ENCODE measurements at regions not wholly inside any gene's neighbourhood (a gene's known extent, or its start where the extent isn't known, plus 50 kb on each side); places are given as distances from the start of the nearest gene placed in this dataset.

- no peak overlapping the region for H2AFZ ChIP-seq (ENCODE audit: low read depth, low read length, severe bottlenecking)
- H3K27ac ChIP-seq (ENCODE audit: low read depth, low read length) = no peak overlapping the region
- H3K9me2 ChIP-seq (replicated peaks; ENCODE audit: insufficient read depth, low read length) = no peaks in the 10 kb centered on the region
- TF ChIP-seq CTCF (IDR thresholded peaks at IDR 0.05; ENCODE audit: insufficient read depth, low read length, poor library complexity, severe bottlenecking) (no peak), EZH2phosphoT487 (conservative IDR thresholded peaks at IDR 0.05; ENCODE audit: low read length) (no peak)
- H3K79me2 ChIP-seq (ENCODE audit: insufficient read depth, low read length) = no peaks in the 10 kb centered on the region
- H3K9me3 ChIP-seq (ENCODE audit: insufficient read depth, low read length) = peaks cover 4% of the 10 kb centered on the region; the same call in 1 of the 2 replicates
- H4K20me1 ChIP-seq (ENCODE audit: low read depth, low read length) = no peaks in the 10 kb centered on the region
- no peak overlapping the region for H3K4me2 ChIP-seq (ENCODE audit: low read depth, low read length, poor library complexity, severe bottlenecking)
- H3F3A ChIP-seq (ENCODE audit: insufficient read depth) = no peaks in the 10 kb centered on the region
- H3K9ac ChIP-seq (ENCODE audit: low read length) = no peak overlapping the region
- no peaks in the 10 kb centered on the region for H3K27me3 ChIP-seq (ENCODE audit: low read length)
- no peak overlapping the region for H3K4me3 ChIP-seq (ENCODE audit: insufficient read depth, low read length, poor library complexity, severe bottlenecking)
- H3K36me3 ChIP-seq (ENCODE audit: low read length) = no peaks in the 10 kb centered on the region
Measured at GRCh38 chr18:38350141-38350540, 784.5 kb upstream of the CELF4 start.

GRCh38 chr18:38330573-38330972 is 765.0 kb upstream of the CELF4 start:
- no peak overlapping the region for H3K27ac ChIP-seq (ENCODE audit: low read depth, low read length)
- H3K79me2 ChIP-seq (ENCODE audit: insufficient read depth, low read length) = no peaks in the 10 kb centered on the region
- H3K9me3 ChIP-seq (ENCODE audit: insufficient read depth, low read length) = no peaks in the 10 kb centered on the region
- H3F3A ChIP-seq (ENCODE audit: insufficient read depth) = no peaks in the 10 kb centered on the region
- H3K27me3 ChIP-seq (ENCODE audit: low read length) = no peaks in the 10 kb centered on the region
- TF ChIP-seq CTCF (IDR thresholded peaks at IDR 0.05; ENCODE audit: insufficient read depth, low read length, poor library complexity, severe bottlenecking) = no peak
- no peak for TF ChIP-seq EZH2phosphoT487 (conservative IDR thresholded peaks at IDR 0.05; ENCODE audit: low read length)
- H3K4me3 ChIP-seq (ENCODE audit: insufficient read depth, low read length, poor library complexity, severe bottlenecking) = no peak overlapping the region
- H4K20me1 ChIP-seq (ENCODE audit: low read depth, low read length) = no peaks in the 10 kb centered on the region
- H3K36me3 ChIP-seq (ENCODE audit: low read length) = no peaks in the 10 kb centered on the region
- H3K9me2 ChIP-seq (replicated peaks; ENCODE audit: insufficient read depth, low read length) = no peaks in the 10 kb centered on the region
- H3K4me2 ChIP-seq (ENCODE audit: low read depth, low read length, poor library complexity, severe bottlenecking) = no peak overlapping the region
- no peak overlapping the region for H3K9ac ChIP-seq (ENCODE audit: low read length)
- no peak overlapping the region for H2AFZ ChIP-seq (ENCODE audit: low read depth, low read length, severe bottlenecking)

- H3K9me2 ChIP-seq (replicated peaks; ENCODE audit: insufficient read depth, low read length) = no peaks in the 10 kb centered on the region
- no peaks in the 10 kb centered on the region for H3K36me3 ChIP-seq (ENCODE audit: low read length)
- H3K4me2 ChIP-seq (ENCODE audit: low read depth, low read length, poor library complexity, severe bottlenecking) = no peak overlapping the region
- no peak overlapping the region for H2AFZ ChIP-seq (ENCODE audit: low read depth, low read length, severe bottlenecking)
- TF ChIP-seq CTCF (IDR thresholded peaks at IDR 0.05; ENCODE audit: insufficient read depth, low read length, poor library complexity, severe bottlenecking) = no peak
- TF ChIP-seq EZH2phosphoT487 (conservative IDR thresholded peaks at IDR 0.05; ENCODE audit: low read length) = no peak
- no peak overlapping the region for H3K9ac ChIP-seq (ENCODE audit: low read length)
- H3K4me3 ChIP-seq (ENCODE audit: insufficient read depth, low read length, poor library complexity, severe bottlenecking) = no peak overlapping the region
- H4K20me1 ChIP-seq (ENCODE audit: low read depth, low read length) = no peaks in the 10 kb centered on the region
- H3K27me3 ChIP-seq (ENCODE audit: low read length) = no peaks in the 10 kb centered on the region
- H3K79me2 ChIP-seq (ENCODE audit: insufficient read depth, low read length) = no peaks in the 10 kb centered on the region
- no peak overlapping the region for H3K27ac ChIP-seq (ENCODE audit: low read depth, low read length)
- peaks cover 6% of the 10 kb centered on the region; the same call in 1 of the 2 replicates for H3K9me3 ChIP-seq (ENCODE audit: insufficient read depth, low read length)
- H3F3A ChIP-seq (ENCODE audit: insufficient read depth) = no peaks in the 10 kb centered on the region
Measured at GRCh38 chr18:38329145-38329544, 763.5 kb upstream of the CELF4 start.

All from SU-DHL-6 (cell line).